Superior temporal gyrus (tissue), 1 donor: ENCODE measurements at regions not wholly inside any gene's neighbourhood (a gene's known extent, or its start where the extent isn't known, plus 50 kb on each side); places are given as distances from the start of the nearest gene placed in this dataset.

Source experiments
- DNase-seq: peaks from one replicate; pipeline ENCODE4 v3.0.0-alpha.2; 2016; ENCODE audit errors: extremely low spot score

DNA sequence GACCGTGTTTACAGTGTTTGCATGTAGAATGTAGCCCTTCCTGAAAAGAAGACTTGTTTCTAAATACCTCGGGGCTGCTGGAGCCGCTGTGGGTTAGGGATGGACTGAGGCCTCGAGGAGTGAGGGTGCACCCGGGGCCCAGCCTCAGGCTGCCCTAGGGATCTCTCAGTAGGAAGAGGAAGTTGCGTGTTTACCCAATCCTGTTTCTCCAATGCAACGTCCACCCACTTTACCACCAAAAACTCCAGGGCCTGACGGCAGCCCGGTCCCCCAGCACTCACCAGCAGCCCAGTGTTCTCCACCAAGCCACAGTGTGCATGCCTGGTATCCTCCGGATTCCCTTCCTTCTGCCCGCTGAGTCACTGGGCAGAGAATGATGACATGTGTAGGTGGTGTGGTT is 255.8 kb downstream of the GLI2 start:
- DNase-seq, result no peak

DNA sequence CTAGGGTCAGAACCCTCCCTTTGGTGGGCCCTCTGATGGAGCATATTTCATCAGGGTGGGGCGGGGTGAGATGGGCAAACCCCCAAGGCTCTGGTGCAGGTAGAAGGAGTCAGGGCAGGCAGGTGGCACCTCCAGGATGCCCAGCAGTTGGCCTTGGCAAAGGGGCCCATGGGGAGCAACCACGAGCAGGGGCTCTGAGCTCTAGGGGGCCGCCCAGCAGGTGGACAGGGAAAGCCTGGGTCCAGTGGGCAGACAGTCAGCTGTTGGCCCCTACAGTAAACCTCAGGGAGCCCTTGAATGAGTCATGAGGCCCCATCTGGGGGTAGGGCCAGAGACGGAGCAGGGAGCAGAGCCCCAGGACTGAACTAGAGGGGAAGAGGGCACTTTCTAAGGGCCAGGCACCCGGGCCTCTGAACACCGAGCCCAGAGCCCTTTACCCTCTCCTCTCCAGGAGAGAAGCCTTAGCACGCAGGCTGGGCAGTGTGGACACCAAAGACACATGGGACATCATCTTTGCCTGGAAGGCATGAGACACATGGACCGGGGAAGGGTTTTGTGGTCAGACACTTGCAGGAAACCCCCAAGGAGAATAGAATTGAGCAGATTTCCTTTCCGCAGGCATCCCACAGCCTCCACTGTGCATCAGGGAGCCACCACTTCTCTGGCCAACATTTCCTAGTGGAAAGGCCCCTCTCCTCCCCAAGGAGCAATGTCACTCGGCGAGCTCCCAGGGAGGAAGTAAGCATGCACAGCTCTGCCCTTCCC is 257.3 kb downstream of the GLI2 start:
- no peak for DNase-seq

DNA sequence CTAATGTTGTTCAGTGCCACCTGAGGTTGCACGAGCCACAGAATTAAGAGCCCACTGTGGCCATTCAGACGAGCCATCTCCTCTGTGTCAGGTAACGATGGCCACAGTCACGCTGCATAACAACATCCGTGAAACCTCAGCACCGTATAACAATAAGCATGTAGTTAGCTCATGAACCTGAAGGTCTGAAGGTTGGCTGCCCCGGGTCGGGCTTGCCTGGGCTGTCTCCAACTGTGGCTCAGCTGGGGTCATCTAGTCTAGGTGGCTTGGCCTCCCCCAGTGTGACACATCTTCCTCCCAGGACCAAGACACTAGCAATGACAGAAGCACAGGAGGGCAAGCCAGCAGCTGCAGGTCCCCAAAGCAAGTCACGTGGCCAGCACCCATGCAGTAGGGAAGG is 258.0 kb downstream of the GLI2 start:
- no peak for DNase-seq

DNA sequence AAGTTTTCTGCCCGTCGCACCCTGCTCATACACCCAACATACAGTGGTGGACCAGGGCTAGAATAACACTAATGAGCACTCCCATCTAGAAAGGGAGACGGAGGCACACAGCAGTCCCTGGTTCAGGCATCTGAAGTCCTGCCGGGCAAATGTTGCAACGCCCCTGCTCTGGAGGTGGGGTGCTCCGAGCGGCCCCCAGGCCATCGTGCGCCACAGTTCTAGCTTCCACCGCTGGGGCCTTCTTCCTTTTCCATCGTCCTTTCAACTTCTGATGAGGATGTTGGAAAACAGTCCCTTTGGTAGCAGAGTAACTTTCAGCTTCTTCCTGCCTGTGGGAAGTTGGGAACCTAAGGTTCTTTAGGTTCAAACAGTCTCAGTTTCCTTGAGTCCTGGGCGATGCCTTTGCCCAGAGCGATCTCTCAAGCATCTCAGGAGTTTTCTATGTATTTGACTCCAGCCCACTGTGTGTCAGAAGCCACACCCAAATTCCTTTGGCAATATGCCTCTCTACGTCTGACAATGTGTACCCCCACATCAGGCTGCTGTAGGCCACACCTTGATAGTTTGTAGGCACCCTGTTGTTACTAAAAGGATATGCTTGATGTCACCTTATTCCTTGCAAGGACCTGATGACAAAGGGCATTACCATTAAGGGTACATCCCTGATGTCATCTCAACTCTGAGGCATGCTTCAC is 258.8 kb downstream of the GLI2 start:
- no peak for DNase-seq

DNA sequence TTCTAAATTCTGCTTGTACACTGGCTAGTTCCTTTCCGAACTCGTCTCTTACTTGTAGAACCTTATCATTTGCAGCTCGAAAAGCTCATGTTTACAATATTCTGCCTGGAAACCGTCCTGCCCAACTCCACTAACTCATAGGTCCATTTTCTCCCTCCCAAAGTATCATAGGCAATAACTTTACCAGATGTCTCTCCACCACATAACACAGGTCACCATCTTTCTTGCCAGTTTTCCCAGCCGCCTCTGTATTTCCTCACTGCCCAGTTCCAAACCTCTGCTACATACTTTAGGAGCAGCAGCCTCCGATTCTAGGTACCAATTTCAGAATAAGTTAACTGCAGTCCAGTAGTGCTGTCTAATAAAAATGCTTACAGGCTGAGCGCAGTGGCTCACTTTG is 259.5 kb downstream of the GLI2 start:
- DNase-seq, result no peak

DNA sequence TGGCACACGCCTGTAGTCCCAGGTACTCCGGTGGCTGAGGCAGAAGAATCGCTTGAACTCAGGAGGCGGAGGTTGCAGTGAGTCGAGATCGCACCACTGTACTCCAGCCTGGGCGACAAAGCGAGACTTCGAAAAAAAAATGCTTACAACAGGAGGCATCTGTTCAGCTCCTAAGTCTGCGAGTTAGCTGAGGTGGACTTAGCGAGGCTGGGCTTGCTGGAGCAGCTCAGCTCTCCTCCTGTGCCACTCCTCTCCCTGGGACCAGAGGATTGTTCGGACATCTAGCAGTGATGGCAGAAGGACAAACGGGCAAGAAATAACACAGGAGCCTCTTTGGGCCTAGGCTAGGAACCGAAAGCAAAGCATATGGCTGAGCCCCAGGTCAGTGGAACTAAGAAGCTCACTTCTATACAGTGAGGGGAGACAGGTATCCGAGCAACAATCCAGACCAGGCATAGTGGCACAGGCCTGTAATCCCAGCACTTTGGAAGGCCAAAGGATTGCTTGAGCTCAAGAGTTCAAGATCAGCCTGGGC is 260.1 kb downstream of the GLI2 start:
- no peak for DNase-seq

DNA sequence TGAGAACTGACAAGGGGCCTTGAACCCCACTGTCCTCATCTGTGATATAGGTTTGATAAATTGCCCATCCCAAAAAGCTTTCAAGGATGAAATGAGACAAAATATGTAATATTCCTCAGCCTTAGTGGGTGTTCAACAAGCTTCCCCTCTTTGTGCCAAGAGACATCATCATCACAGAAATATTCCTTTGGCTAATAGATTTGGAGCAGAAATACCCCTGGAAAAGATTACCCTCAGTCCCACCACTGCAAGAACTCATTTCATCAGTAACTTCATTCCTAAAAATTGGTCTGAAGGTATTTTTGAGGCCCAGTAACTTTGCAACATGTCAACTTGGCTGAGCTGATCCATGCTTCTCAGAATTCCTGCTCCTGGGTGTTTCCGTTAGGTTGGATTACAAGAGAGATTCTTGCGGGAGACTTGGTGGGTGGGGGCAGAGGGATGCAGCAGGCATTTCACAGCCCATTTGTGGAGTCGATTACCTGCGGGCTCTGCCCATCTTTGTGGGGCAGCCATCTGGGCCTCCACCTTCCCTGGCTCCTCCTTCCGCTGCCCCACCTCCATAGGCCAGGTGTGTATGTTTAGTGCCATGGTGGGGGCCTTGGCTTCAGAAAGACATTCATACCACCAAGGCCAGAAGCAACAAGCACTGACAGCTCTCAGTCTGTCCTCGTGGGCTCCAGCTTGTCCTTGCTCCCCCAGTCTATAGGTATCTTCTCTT is 263.9 kb downstream of the GLI2 start:
- no peak for DNase-seq

DNA sequence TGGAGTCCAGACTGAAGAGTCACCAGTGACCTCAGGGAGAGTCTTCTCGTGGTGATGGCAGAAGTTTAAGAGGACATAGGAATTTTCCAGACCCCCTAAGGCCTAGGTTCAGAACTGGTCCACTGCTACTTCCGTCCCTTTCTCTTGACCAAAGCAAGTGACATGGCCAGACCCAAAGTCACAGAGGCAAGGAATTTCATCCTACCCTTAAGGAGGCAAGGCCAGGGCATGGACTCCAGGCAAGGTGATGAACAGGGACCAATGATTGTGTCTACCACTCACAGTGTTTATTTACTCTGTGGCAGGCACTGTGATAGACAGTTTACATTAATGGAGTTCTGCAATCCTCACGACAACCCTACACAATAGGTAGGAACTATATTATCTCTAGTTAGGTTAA is 265.1 kb downstream of the GLI2 start:
- DNase-seq, result no peak

DNA sequence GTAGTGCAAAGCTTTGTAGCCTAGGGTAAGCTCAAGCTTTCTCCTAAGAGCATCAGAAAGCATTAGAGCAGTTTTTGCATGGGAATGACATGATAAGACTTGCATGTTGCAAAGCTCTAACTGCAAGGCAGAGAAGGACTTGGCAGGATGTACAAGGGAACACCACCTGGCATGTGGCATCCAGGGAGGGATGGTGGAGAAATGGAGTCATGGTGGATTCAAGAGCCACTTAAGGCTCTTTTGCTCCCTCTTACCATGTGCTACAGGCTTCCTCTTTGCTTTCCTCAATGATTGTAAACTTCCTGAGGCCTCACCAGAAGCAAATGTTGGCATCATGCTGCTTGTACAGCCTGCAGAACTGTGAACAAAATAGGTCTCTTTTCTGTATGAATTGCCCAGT is 266.0 kb downstream of the GLI2 start:
- DNase-seq, result no peak

DNA sequence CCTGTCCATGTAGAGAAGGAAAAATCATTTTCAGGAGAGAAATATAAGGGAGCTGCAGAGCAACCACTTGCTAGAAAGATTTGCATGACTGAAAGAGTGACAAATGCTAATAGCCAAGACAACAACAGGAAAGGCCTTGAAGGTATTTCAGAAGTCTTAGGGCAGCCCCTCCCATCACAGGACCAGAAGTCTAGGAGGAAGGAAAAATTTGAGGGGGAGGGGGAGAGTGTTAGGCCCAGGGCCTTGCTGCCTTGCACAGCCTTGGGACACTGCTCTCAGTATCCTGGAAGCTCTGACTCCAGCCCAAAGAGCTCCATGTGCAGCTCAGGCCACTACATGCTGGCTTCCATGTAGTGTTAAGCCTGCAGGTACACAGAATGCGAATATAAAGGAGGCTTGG is 266.9 kb downstream of the GLI2 start:
- DNase-seq, result no peak

DNA sequence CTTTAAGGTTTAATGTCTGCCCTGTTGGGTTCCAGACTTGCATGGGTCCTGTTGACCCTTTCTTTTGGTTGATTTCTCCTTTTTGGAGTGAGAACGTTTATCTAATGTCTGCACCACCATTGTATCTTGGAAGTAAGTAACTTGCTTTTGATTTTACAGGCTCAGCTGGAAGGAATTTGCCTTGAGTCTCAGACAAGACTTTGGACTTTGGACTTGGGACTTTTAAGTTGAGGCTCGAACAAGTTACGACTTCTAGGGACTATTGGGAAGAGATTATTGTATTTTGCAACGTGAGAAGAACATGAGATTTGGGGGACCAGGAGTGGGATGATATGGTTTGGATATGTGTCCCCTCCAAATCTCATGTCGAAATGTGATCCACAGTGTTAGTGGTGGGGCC is 267.7 kb downstream of the GLI2 start:
- DNase-seq, result no peak

DNA sequence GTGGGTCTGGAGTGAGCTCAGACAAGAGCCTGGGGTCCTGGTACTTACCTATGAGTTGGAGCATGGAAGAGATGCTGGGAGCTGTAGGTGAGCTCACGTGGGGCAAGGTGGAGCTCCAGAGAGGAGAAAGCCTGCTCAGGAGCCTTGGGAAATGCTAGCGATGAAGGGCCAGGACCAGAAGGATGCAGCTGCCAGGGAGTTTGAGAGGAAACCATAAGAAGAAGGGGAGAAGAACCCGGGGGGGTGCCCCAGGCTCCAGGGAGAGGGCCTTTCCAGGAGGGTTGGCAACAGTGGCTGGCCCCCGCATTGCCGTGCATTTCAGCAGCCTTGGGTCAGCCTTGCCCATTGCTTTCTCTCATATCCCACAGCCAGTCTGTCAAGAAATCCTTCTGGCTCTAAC is 268.7 kb downstream of the GLI2 start:
- DNase-seq, result no peak

DNA sequence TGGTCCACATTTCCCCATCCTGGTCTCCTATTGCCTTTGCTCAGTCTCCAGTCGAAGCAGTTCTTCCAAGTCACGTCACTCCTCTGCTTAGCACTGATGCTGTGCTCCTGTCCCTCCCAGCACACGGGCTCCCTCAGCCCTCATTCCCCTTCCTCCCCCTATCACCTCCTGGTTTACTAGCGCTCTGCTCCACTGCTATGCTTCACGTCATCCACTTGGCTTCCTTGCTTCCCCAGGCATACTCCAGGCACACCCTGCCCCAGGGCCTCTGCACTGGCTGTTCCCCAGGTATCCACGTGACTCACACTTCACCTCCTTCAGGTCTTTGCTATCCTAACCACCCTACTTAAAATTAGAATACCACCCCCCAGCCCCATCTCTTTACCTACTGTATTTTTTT is 269.3 kb downstream of the GLI2 start:
- no peak for DNase-seq

DNA sequence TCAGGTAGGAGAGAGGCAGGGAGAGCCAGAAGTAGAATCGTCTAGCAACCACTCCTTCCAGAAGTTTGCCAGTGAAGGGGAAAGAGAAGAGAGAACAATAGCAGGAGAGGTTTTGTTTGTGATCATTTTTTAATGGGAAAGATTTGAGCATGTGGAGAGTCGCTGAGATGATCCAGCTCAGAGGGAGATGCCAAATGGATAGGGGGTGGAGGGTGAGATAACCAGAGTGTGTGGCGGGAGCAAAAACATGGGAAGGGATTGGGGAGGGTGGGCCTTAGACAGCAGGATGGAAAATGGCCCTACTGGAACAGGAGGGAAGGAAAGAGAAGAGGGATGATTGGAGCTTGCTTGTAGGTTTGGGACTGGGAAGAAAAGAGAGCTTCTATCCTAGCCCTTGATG is 269.8 kb downstream of the GLI2 start:
- DNase-seq, result no peak

DNA sequence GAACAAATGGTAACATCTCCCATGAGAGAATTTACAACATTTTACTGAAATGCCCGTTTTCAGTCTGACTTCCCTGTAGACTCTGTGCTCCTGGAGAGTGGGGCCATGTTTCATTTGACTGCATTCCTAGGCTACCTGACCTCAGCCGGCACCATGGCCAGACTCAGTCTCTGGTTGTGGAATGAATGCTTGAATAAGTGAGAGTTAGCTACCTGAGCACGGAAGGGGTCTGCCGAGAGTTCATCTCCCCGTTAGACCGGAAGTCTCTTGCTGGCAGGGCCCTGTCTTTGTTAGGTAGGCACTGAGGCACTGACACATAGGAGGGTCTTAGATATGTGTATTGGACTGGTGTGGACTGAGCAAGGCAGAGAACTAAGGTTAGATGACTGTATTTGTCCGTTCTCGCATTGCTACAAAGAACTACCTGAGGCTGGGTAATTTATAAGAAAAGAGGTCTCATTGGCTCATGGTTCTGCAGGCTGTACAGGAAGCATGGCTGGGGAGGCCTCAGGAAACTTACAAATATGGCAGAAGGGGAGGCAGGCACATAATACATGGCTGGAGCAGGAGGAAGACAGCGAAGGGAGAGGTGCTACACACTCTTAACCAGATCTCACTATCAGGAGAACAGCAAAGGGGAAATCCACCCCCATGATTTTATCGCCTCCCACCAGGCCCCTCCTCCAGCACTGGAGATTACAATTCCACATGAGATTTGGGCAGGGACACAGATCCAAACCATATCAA is 271.2 kb downstream of the GLI2 start:
- DNase-seq, result no peak

DNA sequence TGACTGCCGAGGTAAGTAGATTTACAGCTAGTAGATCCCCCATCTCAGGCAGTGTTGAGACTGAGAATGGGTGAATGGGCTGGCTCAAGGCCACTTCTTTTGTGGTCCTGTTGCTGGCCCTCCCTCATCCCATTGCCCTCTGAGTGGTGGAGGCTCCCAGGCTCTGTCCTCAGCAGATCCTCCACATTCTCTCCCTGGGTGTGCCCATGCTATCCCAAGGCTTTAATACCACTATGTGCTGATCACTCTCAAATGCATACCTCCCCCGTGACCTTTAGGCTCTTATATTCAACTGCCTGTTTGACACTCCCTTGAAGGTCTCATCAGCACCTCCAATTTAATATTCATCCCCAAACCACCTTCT is 271.8 kb downstream of the GLI2 start:
- DNase-seq, result no peak

DNA sequence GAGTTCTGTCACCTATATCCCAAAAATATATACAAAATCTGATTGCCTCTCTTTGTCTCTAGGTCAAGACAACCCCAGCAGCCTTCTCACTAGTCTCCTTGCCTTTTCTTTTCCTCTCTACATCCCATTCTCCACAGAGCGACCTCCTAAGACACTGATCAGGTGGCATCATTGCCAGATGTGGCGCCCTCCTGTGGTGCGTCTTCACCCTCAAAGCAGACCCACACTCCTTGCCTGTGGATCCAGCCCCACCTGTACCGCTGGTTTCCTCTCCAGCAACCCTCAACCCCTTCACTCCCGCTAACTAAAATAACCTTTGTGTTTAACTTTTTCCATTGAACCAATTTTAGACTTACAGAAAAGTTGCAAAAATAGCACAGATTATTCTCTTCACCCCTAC is 273.3 kb downstream of the GLI2 start:
- DNase-seq, result no peak

DNA sequence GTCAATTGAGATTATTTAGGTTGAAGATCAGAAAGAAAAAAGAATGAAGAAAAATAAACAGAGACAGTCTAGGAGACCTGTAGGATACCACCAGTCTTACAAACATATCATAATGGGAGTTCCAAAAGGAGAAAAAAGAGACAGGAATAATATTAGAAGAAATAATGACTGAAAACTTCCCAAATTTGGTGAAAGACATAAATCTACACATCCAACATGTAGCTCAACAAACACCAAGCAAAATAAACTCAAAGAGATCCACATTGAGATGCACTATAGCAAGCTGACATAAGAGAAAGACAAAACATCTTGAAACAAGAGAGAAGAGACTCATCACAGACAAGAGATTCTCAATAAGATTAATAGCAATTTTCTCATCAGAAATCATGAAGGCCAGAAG is 274.0 kb downstream of the TFCP2L1 start:
- DNase-seq, result no peak

DNA sequence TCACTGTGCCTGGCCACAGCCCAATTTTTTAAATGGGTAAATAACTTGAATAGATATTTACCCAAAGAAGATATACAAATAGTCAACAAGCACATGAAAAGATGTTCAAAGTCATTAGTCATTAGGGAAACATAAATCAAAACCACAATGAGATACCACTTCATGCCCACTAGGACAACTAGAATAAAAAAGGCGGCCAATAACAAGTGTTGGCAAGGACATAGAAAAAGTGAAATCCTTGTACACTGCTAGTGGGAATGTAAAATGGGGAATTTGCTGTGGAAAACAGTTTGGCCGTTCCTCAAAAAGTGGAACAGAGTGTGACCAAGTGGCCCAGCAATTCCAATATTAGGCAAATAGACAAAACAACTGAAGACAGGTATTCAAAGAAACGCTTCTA is 270.1 kb downstream of the TFCP2L1 start:
- DNase-seq, result no peak

DNA sequence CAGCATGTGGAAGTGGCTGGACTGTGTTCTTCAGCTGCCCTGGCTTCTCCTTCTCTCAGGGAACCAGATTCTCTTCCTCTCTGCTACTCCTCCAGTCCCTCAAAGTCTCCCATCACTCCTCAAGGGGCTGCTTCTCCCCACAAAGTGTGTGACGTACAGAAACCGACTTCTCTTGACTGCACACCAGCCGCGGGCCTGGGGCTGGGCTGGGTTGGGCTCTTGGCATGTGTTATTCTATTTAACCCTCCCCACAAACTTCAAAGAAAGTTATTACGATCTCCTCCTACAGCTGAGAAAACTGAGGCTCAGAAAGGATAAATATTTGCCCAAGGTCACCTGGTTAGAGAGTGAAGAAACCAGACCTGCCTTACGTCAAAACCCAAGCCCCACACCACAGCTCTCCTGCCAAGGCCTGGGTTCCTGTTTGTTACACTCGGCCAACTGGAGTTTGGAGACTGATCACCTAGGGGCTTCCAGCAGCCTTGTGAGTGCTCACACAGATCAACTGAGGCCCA is 269.0 kb downstream of the TFCP2L1 start:
- no peak for DNase-seq

DNA sequence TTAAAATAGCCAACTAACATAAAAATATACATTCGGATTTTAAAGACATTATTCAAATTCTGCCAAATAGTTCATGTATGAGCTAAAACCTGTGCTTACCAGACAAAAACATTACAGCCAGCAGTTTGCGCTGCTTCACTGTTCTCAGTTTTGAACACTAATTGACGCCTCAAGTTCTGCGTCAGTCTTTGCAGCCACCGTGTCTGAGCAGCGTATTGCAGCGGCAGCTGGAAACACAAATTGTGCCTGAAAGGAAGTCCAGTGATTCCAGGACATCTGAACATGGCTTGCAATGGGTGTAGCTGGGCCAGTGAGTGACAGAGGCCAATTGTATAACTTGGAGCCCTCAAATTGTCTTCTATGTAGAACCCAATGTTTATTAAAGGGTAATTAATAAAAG is 267.6 kb downstream of the TFCP2L1 start:
- DNase-seq, result peak; percentile 10
